ENCODE measurements at regions not wholly inside any gene's neighbourhood (a gene's known extent, or its start where the extent isn't known, plus 50 kb on each side); places are given as distances from the start of the nearest gene placed in this dataset.

DNA sequence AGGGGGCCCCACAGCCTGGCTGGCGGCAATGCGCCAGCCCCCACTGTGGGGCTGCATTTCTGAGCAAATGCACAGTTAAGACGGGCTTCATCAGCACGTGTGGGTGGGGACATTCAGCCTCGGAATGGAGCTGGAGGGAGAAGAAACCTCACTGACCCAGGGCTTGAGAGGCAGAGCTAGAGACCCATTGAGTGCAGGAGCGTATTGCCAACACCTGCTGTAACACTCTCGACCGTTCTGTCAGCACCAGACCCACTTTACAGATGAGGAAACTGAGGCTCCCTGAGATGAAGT lies 200.9 kb upstream of the RAB6C start:
- WGBS, 2 donors = 60 to 70% methylated on average over 8 of the region's 8 CpGs
- H3K27me3 ChIP-seq = no peaks in the 10 kb centered on the region
- DNase-seq (ENCODE audit: low spot score in 2 of 2) = no peak
- no peak overlapping the region for H3K27ac ChIP-seq
- H3K9me3 ChIP-seq = no peaks in the 10 kb centered on the region
- H3K36me3 ChIP-seq = no peaks in the 10 kb centered on the region
- H3K4me1 ChIP-seq = no peaks in the 10 kb centered on the region
- no peak overlapping the region for H3K4me3 ChIP-seq
- no peak for TF ChIP-seq CTCF (IDR thresholded peaks at IDR 0.05)
- TF ChIP-seq POLR2A (IDR thresholded peaks at IDR 0.05) = no peak
- TF ChIP-seq EP300 (IDR thresholded peaks at IDR 0.05) = no peak

DNA sequence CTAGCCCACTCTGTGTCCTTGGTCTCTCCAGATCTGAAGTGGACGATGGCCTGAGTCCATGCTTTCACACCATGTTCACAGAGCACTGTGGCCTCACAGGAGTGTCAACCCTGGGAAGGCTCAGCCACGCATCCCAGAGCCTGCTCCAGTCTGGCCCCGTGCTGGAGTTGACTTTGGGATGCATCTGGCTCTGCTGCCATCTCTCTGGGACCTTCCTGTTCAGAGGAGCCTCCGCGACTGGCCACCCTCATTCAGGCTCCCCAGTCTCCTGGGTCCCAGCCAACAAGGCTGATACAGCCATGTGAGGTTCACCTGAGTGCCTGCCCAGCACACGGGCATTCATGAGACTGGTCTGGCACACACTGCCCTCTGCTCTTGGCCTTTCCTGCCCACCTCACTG lies 199.7 kb upstream of the RAB6C start:
- no peak overlapping the region for H3K27ac ChIP-seq
- H3K27me3 ChIP-seq = no peaks in the 10 kb centered on the region
- H3K4me3 ChIP-seq = no peak overlapping the region
- WGBS, 2 donors = 95 to 96% methylated on average over 6 of the region's 6 CpGs
- TF ChIP-seq POLR2A (IDR thresholded peaks at IDR 0.05) = no peak
- TF ChIP-seq CTCF (IDR thresholded peaks at IDR 0.05) = no peak
- no peak for TF ChIP-seq EP300 (IDR thresholded peaks at IDR 0.05)
- no peaks in the 10 kb centered on the region for H3K36me3 ChIP-seq
- no peak for DNase-seq (ENCODE audit: low spot score in 2 of 2)
- no peaks in the 10 kb centered on the region for H3K9me3 ChIP-seq
- H3K4me1 ChIP-seq = no peaks in the 10 kb centered on the region

- DNase-seq (ENCODE audit: low spot score in 2 of 2) = no peak
- no peaks in the 10 kb centered on the region for H3K9me3 ChIP-seq
- no peaks in the 10 kb centered on the region for H3K4me1 ChIP-seq
- H3K27me3 ChIP-seq = no peaks in the 10 kb centered on the region
- no peak overlapping the region for H3K27ac ChIP-seq
- no peaks in the 10 kb centered on the region for H3K36me3 ChIP-seq
- H3K4me3 ChIP-seq = no peak overlapping the region
- TF ChIP-seq CTCF (IDR thresholded peaks at IDR 0.05) (no peak), POLR2A (IDR thresholded peaks at IDR 0.05) (no peak), EP300 (IDR thresholded peaks at IDR 0.05) (no peak)
- 41 to 57% methylated on average over 8 to 10 of the region's 13 CpGs for WGBS, 2 donors
These were observed 198.9 kb upstream of the RAB6C start for GRCh38 chr2:129780316-129781270.

DNA sequence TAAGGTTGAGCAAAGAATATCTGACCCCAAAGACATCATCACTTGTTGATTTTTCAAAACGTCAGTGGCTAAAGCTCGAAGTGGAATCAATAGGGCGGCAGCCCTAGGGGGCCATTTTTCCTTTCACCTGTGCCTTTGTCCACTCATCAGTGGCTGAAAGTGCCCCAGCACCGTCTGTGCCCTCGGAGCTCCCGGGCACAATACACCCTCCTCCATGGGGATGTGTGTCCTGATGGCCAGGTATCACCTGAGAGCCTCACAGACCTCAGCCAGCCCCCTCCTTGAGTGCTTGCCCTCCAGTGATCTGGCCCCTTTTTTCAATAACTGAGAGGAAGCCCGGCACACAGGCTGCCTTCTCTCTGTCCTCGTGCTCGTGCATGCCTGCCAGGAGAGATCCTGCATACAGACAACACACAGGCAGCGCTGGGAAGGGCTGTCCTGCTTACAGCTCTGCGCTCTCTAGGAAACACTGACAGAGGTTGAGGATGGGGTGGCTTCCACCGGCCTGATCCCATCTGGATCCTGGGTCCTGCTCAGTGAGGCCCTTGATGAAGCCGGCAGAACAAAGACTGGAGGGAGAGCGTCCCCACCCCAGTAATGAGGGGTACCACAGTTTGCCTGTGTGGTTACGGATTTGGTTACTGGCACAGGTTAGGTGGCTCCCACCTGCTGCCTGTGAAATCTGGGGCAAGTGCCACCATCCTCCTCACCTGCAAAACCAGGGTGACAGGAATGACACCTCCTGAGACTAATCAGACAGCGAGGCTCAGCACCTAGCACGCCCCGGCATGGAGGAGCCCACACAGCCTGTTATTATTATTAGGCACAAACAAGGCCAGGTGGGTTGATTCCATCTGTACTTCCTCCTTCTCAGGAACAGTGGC lies 197.5 kb upstream of the RAB6C start:
- Histone ChIP-seq H3K4me3 (no peak overlapping the region), H3K27me3 (no peaks in the 10 kb centered on the region), H3K27ac (no peak overlapping the region), H3K9me3 (no peaks in the 10 kb centered on the region), H3K4me1 (no peaks in the 10 kb centered on the region), H3K36me3 (no peaks in the 10 kb centered on the region)
- no peak for DNase-seq (ENCODE audit: low spot score in 2 of 2)
- 66 to 71% methylated on average over 18 of the region's 18 CpGs for WGBS, 2 donors
- TF ChIP-seq CTCF (IDR thresholded peaks at IDR 0.05) = no peak
- TF ChIP-seq EP300 (IDR thresholded peaks at IDR 0.05) = no peak

- Histone ChIP-seq H3K27me3 (no peaks in the 10 kb centered on the region), H3K4me1 (no peaks in the 10 kb centered on the region), H3K36me3 (no peaks in the 10 kb centered on the region), H3K4me3 (no peak overlapping the region), H3K27ac (no peak overlapping the region), H3K9me3 (no peaks in the 10 kb centered on the region)
- no peak for DNase-seq (ENCODE audit: low spot score in 2 of 2)
- WGBS, 2 donors = 79 to 89% methylated on average over 5 of the region's 5 CpGs
- TF ChIP-seq POLR2A (IDR thresholded peaks at IDR 0.05) (no peak), EP300 (IDR thresholded peaks at IDR 0.05) (no peak), CTCF (IDR thresholded peaks at IDR 0.05) (no peak)
These were observed 196.9 kb upstream of the RAB6C start for GRCh38 chr2:129782633-129782990.
